SK-N-SH (cell line): ENCODE measurements at regions not wholly inside any gene's neighbourhood (a gene's known extent, or its start where the extent isn't known, plus 50 kb on each side); places are given as distances from the start of the nearest gene placed in this dataset.

Experiments
- FOSL2 ChIP-seq: IDR thresholded peaks from 2 replicates; pipeline ENCODE4 v1.4.0; 2012; ENCODE audit warnings: low read depth, mild to moderate bottlenecking, moderate library complexity, borderline replicate concordance
- SIN3A ChIP-seq: IDR thresholded peaks from 2 replicates; pipeline ENCODE4 v1.6.1; 2012; ENCODE audit warnings: low read depth, mild to moderate bottlenecking, low read length, moderate library complexity, borderline replicate concordance
- TAF1 ChIP-seq: IDR thresholded peaks from 2 replicates; pipeline ENCODE4 v1.6.1; 2012; ENCODE audit warnings: low read depth, mild to moderate bottlenecking, low read length, moderate library complexity, borderline replicate concordance
- YY1 ChIP-seq: IDR thresholded peaks from 2 replicates; pipeline ENCODE4 v1.4.0; 2012; ENCODE audit warnings: low read depth, mild to moderate bottlenecking
- TF ChIP-seq, protein P1 (sequence below): fragments of 200-600 bp; sonication (generic); IDR thresholded peaks from 2 replicates; pipeline ENCODE4 v1.6.1; 2017; ENCODE audit warnings: antibody characterized with exemption, mild to moderate bottlenecking, moderate library complexity

DNA sequence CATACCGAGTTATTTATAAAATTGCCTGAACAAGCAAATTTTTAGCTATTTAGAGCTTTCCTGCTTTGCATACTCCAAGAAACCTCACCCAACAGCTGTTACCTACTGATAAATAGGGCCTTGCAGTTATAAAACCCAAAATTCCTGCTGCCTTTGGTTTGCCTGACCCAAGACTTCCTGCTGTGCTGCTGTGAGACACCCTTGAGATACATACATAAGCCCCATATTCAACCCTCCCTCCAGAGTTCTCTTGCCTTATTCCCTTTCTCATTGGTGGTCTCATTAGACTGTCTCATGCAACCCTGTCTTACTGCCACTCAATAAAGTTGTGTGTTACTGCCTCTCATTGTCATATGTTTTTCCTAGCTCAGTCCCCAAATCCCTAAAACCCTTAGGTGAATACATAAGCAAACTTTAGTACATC, 677.6 kb downstream of the UQCRFS1 start:
- TF ChIP-seq TAF1 (no peak), SIN3A (no peak), YY1 (no peak), FOSL2 (no peak)
- TF ChIP-seq, protein P1, sequence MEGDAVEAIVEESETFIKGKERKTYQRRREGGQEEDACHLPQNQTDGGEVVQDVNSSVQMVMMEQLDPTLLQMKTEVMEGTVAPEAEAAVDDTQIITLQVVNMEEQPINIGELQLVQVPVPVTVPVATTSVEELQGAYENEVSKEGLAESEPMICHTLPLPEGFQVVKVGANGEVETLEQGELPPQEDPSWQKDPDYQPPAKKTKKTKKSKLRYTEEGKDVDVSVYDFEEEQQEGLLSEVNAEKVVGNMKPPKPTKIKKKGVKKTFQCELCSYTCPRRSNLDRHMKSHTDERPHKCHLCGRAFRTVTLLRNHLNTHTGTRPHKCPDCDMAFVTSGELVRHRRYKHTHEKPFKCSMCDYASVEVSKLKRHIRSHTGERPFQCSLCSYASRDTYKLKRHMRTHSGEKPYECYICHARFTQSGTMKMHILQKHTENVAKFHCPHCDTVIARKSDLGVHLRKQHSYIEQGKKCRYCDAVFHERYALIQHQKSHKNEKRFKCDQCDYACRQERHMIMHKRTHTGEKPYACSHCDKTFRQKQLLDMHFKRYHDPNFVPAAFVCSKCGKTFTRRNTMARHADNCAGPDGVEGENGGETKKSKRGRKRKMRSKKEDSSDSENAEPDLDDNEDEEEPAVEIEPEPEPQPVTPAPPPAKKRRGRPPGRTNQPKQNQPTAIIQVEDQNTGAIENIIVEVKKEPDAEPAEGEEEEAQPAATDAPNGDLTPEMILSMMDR = no peak
